Ectodermal cell (in vitro differentiated cells): ENCODE measurements at regions not wholly inside any gene's neighbourhood (a gene's known extent, or its start where the extent isn't known, plus 50 kb on each side); places are given as distances from the start of the nearest gene placed in this dataset.

Experiments used
- H3K27ac ChIP-seq: 2 replicates; pipeline ENCODE4 v1.7.0; 2013; ENCODE audit warnings: mild to moderate bottlenecking, low read depth, low read length; ENCODE audit not compliant: insufficient read depth, poor library complexity, severe bottlenecking
- H3K27me3 ChIP-seq: 2 replicates; pipeline ENCODE4 v1.7.0; 2013; ENCODE audit warnings: mild to moderate bottlenecking, low read length; ENCODE audit not compliant: insufficient read depth, control insufficient read depth, poor library complexity, severe bottlenecking
- H3K36me3 ChIP-seq: one replicate; pipeline ENCODE4 v1.7.0; 2013; ENCODE audit warnings: low read length; ENCODE audit not compliant: control insufficient read depth, insufficient read depth
- H3K4me1 ChIP-seq: one replicate; pipeline ENCODE4 v1.7.0; 2013; ENCODE audit warnings: low read length; ENCODE audit not compliant: control insufficient read depth, insufficient read depth
- H3K4me3 ChIP-seq: 2 replicates; pipeline ENCODE4 v1.7.0; 2013; ENCODE audit warnings: low read depth, low read length, control low read depth; ENCODE audit not compliant: insufficient read depth
- H3K9me3 ChIP-seq: 2 replicates; pipeline ENCODE4 v1.7.0; 2013; ENCODE audit warnings: mild to moderate bottlenecking, low read length, moderate library complexity; ENCODE audit not compliant: control insufficient read depth
- WGBS, 2 experiments: methylation state at CpG; one replicate each; pipeline ENCODE4 v1.1.7; 2013; ENCODE audit warnings: missing lambda C conversion rate in 2 of 2; 5-methylcytosine and 5-hydroxymethylcytosine counted together

DNA sequence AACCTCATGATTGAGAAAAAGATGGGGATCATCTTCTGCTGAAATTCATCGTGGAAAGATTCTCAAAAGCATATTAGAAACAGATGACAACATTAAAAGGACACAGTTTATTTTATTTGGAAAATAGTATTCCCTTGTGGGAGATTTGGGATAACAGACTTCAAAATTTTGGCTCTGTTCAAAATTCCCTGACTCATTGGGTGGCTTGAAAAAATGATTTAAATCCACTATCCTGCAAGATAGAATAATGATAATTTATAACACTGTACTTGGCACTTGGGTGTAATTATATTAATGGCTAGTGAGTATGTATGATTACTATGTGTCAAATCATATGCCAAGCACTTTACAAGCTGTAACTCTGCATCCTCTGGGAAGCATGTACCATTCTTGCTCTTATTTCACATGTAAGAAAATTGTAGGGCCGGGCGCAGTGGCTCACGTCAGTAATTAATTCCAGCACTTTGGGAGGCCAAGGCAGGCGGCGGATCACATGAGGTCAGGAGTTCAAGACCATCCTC, 128.8 kb downstream of the LMNTD1 start:
- Histone ChIP-seq H3K36me3 (no peaks in the 10 kb centered on the region), H3K27me3 (no peaks in the 10 kb centered on the region), H3K4me1 (no peaks in the 10 kb centered on the region), H3K27ac (no peak overlapping the region), H3K9me3 (no peaks in the 10 kb centered on the region), H3K4me3 (no peak overlapping the region)
- WGBS, 2 experiments, result 76 to 79% methylated on average over 5 to 6 of the region's 6 CpGs

- no peak overlapping the region for H3K4me3 ChIP-seq
- no peaks in the 10 kb centered on the region for H3K4me1 ChIP-seq
- H3K36me3 ChIP-seq, result no peaks in the 10 kb centered on the region
- H3K27me3 ChIP-seq, result no peaks in the 10 kb centered on the region
- 95% methylated on average over 11 of the region's 11 CpGs for WGBS, 2 experiments
- no peaks in the 10 kb centered on the region for H3K9me3 ChIP-seq
- no peak overlapping the region for H3K27ac ChIP-seq
Observed at GRCh38 chr12:25423355-25424050, 129.6 kb downstream of the LMNTD1 start.

DNA sequence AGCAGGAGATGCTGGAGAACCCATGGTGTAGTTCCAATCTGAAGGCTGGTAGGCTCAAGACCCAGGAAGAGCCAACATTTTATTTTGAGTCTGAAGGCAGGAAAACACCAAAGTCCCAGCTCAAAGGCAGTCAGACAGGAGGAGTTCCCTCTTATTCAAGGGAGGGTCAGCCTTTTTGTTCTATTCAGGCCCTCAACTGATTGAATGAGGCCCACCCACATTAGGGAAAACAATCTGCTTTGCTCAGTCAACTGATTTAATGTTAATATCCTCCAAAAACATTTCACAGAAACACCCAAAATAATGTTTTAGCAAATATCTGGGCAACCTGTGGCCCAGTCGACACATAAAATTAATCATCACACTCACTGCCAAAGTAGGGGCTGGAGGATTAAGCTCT, 130.8 kb downstream of the LMNTD1 start:
- no peaks in the 10 kb centered on the region for H3K27me3 ChIP-seq
- H3K4me1 ChIP-seq, result no peaks in the 10 kb centered on the region
- H3K9me3 ChIP-seq, result no peaks in the 10 kb centered on the region
- H3K27ac ChIP-seq, result no peak overlapping the region
- 100% methylated on average over 1 of the region's 1 CpG; no CpG with 5 or more reads in 1 of the 2 experiments for WGBS, 2 experiments
- H3K36me3 ChIP-seq, result no peaks in the 10 kb centered on the region
- no peak overlapping the region for H3K4me3 ChIP-seq

- Histone ChIP-seq H3K9me3 (no peaks in the 10 kb centered on the region), H3K27me3 (no peaks in the 10 kb centered on the region), H3K36me3 (no peaks in the 10 kb centered on the region), H3K27ac (no peak overlapping the region), H3K4me1 (no peaks in the 10 kb centered on the region), H3K4me3 (no peak overlapping the region)
- 78 to 100% methylated on average over 1 of the region's 2 CpGs for WGBS, 2 experiments
Observed at GRCh38 chr12:25421651-25422167, 131.4 kb downstream of the LMNTD1 start.

DNA sequence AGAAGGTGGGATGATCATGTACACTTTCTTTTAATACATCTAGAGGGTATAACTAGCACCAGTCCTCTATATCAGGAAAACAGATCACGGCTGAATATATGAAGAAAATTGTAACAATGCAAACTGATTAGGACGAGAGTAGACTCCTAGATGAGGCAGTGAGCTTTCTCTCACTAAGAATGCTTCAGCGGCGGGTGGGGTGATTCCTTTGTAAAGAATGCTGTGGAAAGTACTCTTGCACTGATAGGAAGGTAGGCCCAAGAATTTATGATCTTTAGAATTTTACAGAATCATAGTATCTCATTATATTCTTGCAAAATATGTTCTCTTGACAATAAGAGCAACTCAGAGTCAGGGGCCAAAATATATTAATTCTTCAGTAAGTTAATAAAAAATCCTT, 133.0 kb downstream of the LMNTD1 start:
- H3K9me3 ChIP-seq, result no peaks in the 10 kb centered on the region
- H3K27me3 ChIP-seq, result no peaks in the 10 kb centered on the region
- H3K4me1 ChIP-seq, result no peaks in the 10 kb centered on the region
- H3K36me3 ChIP-seq, result no peaks in the 10 kb centered on the region
- 39 to 40% methylated on average over 4 of the region's 4 CpGs for WGBS, 2 experiments
- no peak overlapping the region for H3K27ac ChIP-seq
- H3K4me3 ChIP-seq, result no peak overlapping the region

GRCh38 chr12:25419595-25419994, 133.5 kb downstream of the LMNTD1 start:
- Histone ChIP-seq H3K27me3 (no peaks in the 10 kb centered on the region), H3K27ac (no peak overlapping the region), H3K9me3 (no peaks in the 10 kb centered on the region), H3K4me3 (no peak overlapping the region), H3K4me1 (no peaks in the 10 kb centered on the region), H3K36me3 (no peaks in the 10 kb centered on the region)
- 64 to 70% methylated on average over 1 of the region's 2 CpGs for WGBS, 2 experiments

- WGBS, 2 experiments, result 100% methylated on average over 1 of the region's 3 CpGs; no CpG with 5 or more reads in 1 of the 2 experiments
- no peaks in the 10 kb centered on the region for H3K4me1 ChIP-seq
- H3K9me3 ChIP-seq, result no peaks in the 10 kb centered on the region
- no peak overlapping the region for H3K27ac ChIP-seq
- H3K4me3 ChIP-seq, result no peak overlapping the region
- no peaks in the 10 kb centered on the region for H3K27me3 ChIP-seq
- H3K36me3 ChIP-seq, result no peaks in the 10 kb centered on the region
Observed at GRCh38 chr12:25417071-25417470, 136.0 kb downstream of the LMNTD1 start.

GRCh38 chr12:25416516-25416915, 136.6 kb downstream of the LMNTD1 start:
- Histone ChIP-seq H3K4me3 (no peak overlapping the region), H3K27ac (no peak overlapping the region), H3K36me3 (no peaks in the 10 kb centered on the region), H3K27me3 (no peaks in the 10 kb centered on the region), H3K4me1 (no peaks in the 10 kb centered on the region), H3K9me3 (no peaks in the 10 kb centered on the region)
- WGBS, 2 experiments, result 90 to 97% methylated on average over 4 of the region's 4 CpGs

DNA sequence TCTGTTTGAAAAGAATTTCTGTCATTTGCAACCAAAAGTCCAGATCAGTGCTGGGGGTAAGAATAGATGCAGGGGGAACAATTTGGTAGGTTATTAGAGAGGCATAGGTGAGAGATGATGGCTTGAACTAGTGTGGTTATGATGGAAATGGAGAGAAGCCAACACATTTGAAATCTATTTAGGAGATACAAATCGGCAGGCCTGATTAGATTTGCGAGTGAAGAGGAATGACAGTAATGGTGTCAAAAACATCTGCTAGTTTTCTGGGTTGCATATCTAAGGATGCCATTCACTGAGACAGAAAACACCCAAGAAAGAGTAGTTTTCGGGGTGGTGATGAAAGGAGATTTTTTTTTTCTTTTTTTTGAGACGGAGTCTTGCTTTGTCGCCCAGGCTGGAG, 138.1 kb downstream of the LMNTD1 start:
- Histone ChIP-seq H3K27ac (no peak overlapping the region), H3K36me3 (no peaks in the 10 kb centered on the region), H3K27me3 (no peaks in the 10 kb centered on the region), H3K4me3 (no peak overlapping the region), H3K4me1 (no peaks in the 10 kb centered on the region), H3K9me3 (no peaks in the 10 kb centered on the region)
- 77 to 98% methylated on average over 3 to 4 of the region's 5 CpGs for WGBS, 2 experiments

GRCh38 chr12:25412735-25413134, 140.3 kb downstream of the LMNTD1 start:
- Histone ChIP-seq H3K4me3 (no peak overlapping the region), H3K27ac (no peak overlapping the region), H3K36me3 (no peaks in the 10 kb centered on the region), H3K4me1 (no peaks in the 10 kb centered on the region), H3K27me3 (no peaks in the 10 kb centered on the region), H3K9me3 (no peaks in the 10 kb centered on the region)
- WGBS, 2 experiments, result 93 to 99% methylated on average over 3 of the region's 3 CpGs
